Left hindlimb (tissue), 1 donor: ENCODE measurements at regions not wholly inside any gene's neighbourhood (a gene's known extent, or its start where the extent isn't known, plus 50 kb on each side); places are given as distances from the start of the nearest gene placed in this dataset.
"Not testable (repeated sequence)": the region's sequence is repeated elsewhere in the genome, so short reads cannot be mapped to it uniquely, and the experiment has no call there.

Source experiments
- DNase-seq: peaks from one replicate; pipeline ENCODE4 v3.0.0-alpha.2; 2018

DNA sequence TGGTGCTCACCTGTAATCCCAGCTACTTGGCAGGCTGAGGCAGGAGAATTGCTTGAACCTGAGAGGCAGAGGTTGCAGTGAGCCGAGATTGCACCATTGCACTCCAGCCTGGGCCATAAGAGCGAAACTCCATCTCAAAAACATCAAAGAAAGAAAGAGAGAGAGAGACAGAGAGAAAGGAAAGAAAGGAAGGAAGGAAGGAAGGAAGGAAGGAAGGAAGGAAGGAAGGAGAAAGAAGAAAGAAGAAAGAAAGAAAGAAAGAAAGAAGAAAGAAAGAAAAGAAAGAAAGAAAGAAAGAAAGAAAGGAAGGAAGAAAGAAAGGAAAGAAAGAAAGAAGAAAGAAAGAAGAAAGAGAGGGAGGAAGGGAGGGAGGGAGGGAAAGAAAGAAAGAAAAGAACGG lies 69.4 kb upstream of the SLC25A33 start:
- not testable (repeated sequence) for DNase-seq

GRCh38 chr1:9471679-9472078 lies 67.6 kb upstream of the SLC25A33 start:
- no peak for DNase-seq

GRCh38 chr1:9472386-9473031 lies 66.8 kb upstream of the SLC25A33 start:
- DNase-seq = no peak

DNA sequence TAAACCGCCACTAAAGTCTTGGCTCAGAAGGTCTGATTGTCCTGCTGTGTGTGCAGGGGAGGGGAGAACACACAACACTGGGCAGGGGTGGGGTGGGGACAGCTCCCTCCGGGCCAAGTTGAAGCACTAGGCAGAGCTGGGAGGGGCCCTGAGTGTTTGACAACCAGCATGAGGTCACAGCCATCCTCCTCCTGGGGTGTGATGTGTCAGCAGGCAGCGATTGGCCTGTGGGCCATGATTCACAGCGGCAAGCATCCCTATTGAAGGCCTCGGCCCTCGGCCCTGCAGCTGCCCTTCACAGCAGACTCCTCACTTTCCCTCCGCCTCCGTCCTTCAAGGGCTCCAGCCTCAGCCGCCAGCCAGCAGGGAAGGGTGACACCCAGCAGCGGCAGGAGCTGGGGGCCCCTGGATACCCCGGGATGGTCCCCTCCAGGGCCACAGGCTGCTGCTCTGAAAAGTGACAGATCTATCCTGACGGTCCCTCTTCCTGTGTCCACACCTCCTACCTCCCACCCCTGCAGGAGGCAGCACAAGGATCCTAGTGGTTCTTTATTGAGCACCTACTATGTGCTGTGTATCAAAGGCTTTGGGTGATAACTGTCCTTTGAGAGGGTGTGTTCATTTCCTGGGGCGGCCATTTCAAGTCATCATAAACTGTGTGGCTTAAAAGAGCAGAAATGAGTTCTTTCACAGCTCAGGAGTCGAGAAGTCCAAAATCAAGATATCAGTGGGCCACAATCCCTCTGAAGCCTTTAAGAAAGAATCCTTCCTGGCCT lies 66.0 kb upstream of the SLC25A33 start:
- DNase-seq = peak; percentile 86

- DNase-seq = no peak
These were observed 64.1 kb upstream of the SLC25A33 start for GRCh38 chr1:9475061-9475627.

- no peak for DNase-seq
These were observed 62.3 kb upstream of the SLC25A33 start for GRCh38 chr1:9476790-9477463.

DNA sequence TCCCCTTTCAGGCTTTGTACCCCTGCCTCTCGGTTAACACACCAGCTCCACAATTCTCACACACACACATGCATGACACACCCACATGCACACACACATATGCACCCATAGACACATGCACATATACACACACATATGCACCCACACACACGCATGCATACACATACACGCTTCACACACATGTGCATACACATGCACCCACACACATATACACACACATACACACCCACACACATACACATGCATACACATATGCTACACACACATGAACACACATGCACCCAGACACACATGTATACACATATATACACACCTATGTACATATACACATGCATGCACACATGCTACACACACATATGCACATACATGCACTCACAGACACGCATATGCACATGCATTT lies 61.7 kb upstream of the SLC25A33 start:
- no peak for DNase-seq

GRCh38 chr1:9478021-9478420 lies 61.2 kb upstream of the SLC25A33 start:
- no peak for DNase-seq

GRCh38 chr1:9481048-9481447 lies 58.2 kb upstream of the SLC25A33 start:
- no peak for DNase-seq

DNA sequence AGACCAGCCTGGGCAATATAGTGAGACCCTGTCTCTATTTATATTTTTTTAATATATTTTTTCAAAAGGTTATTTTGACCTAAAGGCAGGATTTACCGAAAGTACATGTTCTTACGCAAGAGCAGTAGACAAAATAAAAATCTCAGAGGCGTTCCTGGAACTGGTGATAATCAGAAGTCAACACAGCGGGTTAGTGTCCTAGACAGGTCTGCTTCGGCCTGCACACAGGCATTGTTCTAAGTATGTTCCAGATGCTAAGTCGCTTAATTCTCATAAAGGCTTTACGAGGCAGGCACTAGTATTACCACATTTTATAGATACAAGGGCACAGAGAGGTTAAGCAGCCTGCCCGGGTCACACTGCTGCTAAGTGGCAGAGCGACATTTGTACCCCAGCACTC lies 56.9 kb upstream of the SLC25A33 start:
- DNase-seq = no peak

GRCh38 chr1:9482816-9483572 lies 56.3 kb upstream of the SLC25A33 start:
- DNase-seq = no peak

- no peak for DNase-seq
These were observed 52.7 kb upstream of the SLC25A33 start for GRCh38 chr1:9486466-9487140.
